Stomach smooth muscle (tissue), 2 donors: ENCODE measurements at regions not wholly inside any gene's neighbourhood (a gene's known extent, or its start where the extent isn't known, plus 50 kb on each side); places are given as distances from the start of the nearest gene placed in this dataset.

Experiments
- H3K27ac ChIP-seq: one replicate; pipeline ENCODE4 v1.7.0; 2013; ENCODE audit warnings: mild to moderate bottlenecking, low read length, inconsistent platforms
- H3K27me3 ChIP-seq, 2 donors: one replicate each; pipeline ENCODE4 v1.7.0; 2013; ENCODE audit warnings: low read length in 2 of 2; ENCODE audit not compliant: insufficient read depth in 2 of 2, control insufficient read depth in 1 of 2
- H3K36me3 ChIP-seq, 2 donors: one replicate each; pipeline ENCODE4 v1.7.0; 2013; ENCODE audit warnings: low read length in 2 of 2; ENCODE audit not compliant: control insufficient read depth in 2 of 2, insufficient read depth in 2 of 2
- H3K4me1 ChIP-seq: one replicate; pipeline ENCODE4 v1.7.0; 2013; ENCODE audit warnings: low read length; ENCODE audit not compliant: control insufficient read depth, insufficient read depth
- H3K4me3 ChIP-seq, 2 donors: one replicate each; pipeline ENCODE4 v1.7.0; 2013; ENCODE audit warnings: low read length in 2 of 2
- H3K9ac ChIP-seq, 2 donors: one replicate each; pipeline ENCODE4 v1.7.0; 2013; ENCODE audit warnings: low read length in 2 of 2, mild to moderate bottlenecking in 1 of 2
- H3K9me3 ChIP-seq, 2 donors: one replicate each; pipeline ENCODE4 v1.7.0; 2013; ENCODE audit warnings: low read length in 2 of 2; ENCODE audit not compliant: control insufficient read depth in 2 of 2
- donor health status: healthy.
- donor health status: Pancreatic carcinoma.

DNA sequence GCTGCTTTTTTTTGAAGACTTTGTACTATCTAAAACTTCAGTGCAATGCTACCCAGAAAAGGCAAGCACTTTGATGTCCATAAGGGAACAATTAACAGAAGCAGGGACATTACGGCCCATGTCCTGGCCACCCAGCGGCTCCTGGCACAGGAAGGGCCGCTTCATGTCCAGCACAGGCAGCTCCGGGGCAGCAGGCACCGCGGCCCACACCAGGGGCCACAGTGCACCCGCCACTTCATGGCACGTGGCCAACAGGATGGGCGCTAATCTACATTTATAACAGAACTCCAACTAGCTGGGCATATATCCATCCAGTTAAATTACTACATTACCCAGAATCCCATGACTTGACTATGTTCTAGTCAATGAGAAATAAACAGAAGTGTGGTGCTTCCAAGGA lies 198.2 kb upstream of the ID4 start:
- no peak overlapping the region for H3K9ac ChIP-seq
- H3K27ac ChIP-seq, result no peak overlapping the region
- no peaks in the 10 kb centered on the region for H3K27me3 ChIP-seq
- no peaks in the 10 kb centered on the region for H3K4me1 ChIP-seq
- H3K36me3 ChIP-seq, result no peaks in the 10 kb centered on the region
- no peak overlapping the region for H3K4me3 ChIP-seq
- no peaks in the 10 kb centered on the region for H3K9me3 ChIP-seq

DNA sequence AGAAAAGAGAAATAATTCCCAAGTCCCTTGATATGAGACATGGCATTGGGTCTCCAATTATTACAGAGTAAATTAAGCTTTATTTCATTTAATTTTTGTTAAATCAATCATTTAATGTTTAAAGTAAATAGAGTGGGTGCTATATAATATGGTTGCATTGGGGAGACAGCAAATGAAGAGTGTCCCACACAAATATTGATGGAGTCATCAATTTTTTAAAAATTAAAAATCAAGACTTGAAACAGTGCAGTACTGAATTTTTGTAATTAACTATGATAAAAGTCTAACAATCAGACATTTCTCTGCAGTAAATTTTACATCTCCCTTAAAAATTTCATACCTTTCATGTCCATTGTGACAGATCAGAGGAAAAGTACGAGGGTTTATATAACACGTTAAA lies 193.9 kb upstream of the ID4 start:
- H3K4me3 ChIP-seq, result no peak overlapping the region
- H3K9ac ChIP-seq, result no peak overlapping the region
- no peaks in the 10 kb centered on the region for H3K36me3 ChIP-seq
- no peaks in the 10 kb centered on the region for H3K4me1 ChIP-seq
- H3K27ac ChIP-seq, result no peak overlapping the region
- no peaks in the 10 kb centered on the region for H3K27me3 ChIP-seq
- H3K9me3 ChIP-seq, result no peaks in the 10 kb centered on the region

DNA sequence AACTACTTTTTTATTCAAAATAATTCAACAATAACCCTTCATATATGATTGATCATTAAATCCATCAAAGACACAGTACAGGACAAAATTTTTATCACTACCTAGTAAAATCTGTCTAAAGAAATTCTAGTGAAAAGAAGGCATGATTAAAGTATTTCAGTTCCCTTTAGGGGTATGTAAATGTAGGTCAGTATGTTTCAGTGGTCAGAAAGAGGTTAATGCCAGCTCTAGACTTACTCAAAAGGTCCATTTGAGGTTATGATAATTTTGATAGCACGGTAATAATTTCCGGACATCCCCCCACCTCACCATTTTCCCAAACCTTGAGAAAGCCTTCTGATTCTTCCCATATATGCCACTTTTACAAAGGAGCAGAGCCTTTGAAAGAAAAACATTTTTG lies 193.5 kb upstream of the ID4 start:
- Histone ChIP-seq H3K9ac (no peak overlapping the region), H3K27me3 (no peaks in the 10 kb centered on the region), H3K4me3 (no peak overlapping the region), H3K36me3 (no peaks in the 10 kb centered on the region), H3K27ac (no peak overlapping the region), H3K9me3 (no peaks in the 10 kb centered on the region), H3K4me1 (no peaks in the 10 kb centered on the region)

DNA sequence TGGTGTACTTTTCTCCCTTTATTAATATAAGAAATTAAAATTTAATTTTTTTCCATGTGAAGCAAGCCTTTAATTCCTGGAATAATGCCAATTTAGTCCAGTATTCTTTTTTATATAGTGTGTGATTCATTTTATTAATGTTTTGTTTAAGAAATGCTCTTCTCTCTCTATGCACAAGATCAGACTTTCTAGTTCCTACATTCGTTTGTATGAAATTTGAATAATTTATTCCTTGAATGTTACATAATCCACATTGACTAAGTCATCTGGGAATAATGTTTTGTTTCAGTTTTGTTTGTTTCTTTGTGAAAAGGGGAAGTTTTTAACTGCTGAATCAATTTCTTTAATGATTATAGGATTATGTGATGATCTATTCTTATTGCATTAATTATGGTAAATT lies 181.4 kb upstream of the ID4 start:
- Histone ChIP-seq H3K36me3 (no peaks in the 10 kb centered on the region), H3K9me3 (no peaks in the 10 kb centered on the region), H3K4me1 (no peaks in the 10 kb centered on the region), H3K27me3 (no peaks in the 10 kb centered on the region), H3K27ac (no peak overlapping the region), H3K4me3 (no peak overlapping the region), H3K9ac (no peak overlapping the region)

DNA sequence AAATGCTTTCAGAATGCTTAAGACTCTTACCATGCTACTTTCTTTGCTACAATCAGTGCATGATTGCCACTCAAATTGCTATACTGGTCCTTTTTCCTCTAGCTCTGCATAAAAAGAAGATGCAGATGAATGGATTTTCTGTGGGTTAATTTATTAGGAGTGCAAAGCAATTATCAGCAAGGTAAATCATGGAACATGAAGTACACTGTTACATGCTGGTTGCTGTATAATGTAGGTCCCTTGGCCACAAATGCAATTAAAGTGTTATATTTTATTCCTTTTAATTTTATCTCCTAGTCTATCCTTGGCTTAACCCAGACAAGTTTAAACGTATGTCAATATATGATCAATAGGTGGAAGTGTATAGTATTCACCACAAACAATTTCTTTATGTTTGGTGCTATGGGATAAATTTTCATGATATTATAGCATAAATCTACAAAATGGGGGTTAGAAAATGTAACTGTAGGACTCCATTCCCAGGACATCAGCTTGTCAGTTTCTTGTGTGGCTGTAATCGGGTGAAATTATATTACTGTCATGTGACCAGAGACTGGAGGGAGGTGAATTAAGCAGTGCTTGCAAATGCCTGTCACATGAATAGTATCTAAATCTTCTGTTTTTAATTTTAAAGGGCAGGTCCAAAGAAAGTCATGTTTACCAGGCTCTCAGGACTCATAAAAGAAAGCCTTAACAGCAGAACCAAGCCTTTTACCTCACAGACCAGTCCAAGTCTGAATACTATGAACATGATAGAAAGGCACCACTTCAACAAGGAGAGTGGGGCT lies 176.9 kb upstream of the ID4 start:
- H3K9ac ChIP-seq, result no peak overlapping the region
- no peaks in the 10 kb centered on the region for H3K36me3 ChIP-seq
- no peak overlapping the region for H3K27ac ChIP-seq
- no peaks in the 10 kb centered on the region for H3K4me1 ChIP-seq
- no peaks in the 10 kb centered on the region for H3K27me3 ChIP-seq
- no peaks in the 10 kb centered on the region for H3K9me3 ChIP-seq
- no peak overlapping the region for H3K4me3 ChIP-seq

DNA sequence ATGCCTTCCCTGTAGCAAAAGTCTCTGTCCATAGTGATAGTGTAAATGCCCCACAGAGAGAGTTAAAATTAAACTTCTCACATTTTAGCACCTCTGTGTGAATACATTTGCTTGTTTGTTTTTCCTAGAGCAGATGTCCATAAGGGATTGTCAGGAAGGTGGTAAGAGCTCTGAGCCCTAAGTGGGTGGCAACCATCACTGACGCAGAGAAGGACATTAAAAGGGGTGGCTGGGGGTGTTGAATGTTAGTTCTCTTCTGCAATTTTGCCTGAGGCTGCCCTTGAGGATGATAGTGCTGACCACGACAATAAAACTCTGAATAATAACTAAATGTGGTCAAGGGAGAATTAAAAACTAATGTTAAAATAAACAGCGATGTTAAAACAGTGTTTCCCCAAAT lies 174.3 kb upstream of the ID4 start:
- Histone ChIP-seq H3K27ac (no peak overlapping the region), H3K9me3 (no peaks in the 10 kb centered on the region), H3K36me3 (no peaks in the 10 kb centered on the region), H3K9ac (no peak overlapping the region), H3K4me1 (no peaks in the 10 kb centered on the region), H3K4me3 (no peak overlapping the region), H3K27me3 (no peaks in the 10 kb centered on the region)

DNA sequence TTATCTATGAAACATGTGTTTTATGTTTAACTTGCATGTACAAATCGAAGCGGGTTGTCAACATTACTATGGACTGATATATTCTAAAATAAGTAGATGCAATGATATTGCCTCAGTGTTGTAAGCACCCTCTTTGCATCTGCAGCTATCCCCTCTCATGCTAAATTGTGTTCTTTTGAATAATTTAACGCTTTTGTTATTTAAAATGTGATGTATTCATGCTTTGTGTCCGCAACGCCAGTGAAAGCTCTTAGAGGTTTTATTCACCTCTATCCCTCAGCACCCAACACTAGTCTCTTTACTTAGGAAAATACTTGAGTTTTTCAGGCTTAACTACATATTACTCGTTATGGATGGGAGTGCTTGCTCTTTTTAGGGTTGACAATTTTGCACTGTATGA lies 173.7 kb upstream of the ID4 start:
- Histone ChIP-seq H3K27me3 (no peaks in the 10 kb centered on the region), H3K9me3 (no peaks in the 10 kb centered on the region), H3K4me1 (no peaks in the 10 kb centered on the region), H3K4me3 (no peak overlapping the region), H3K36me3 (no peaks in the 10 kb centered on the region), H3K9ac (no peak overlapping the region), H3K27ac (no peak overlapping the region)

DNA sequence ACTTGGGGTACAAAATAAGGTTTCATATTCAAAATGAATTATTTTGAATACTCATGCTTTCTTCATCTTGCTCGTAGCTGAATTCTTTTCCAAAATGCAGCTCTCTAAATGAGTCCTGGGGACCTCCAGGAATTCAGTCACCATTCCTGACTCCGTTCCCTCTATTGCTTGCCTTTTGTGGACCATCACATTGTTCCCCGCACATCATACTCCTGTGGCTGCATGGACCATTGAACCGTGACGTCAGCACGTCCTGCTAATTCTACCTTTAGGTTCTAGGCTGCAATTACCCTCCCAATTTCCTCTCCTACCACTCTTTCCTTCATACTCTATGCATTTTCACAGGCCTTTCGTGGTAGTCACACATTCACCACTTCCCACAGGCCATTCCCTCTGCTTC lies 173.1 kb upstream of the ID4 start:
- Histone ChIP-seq H3K4me3 (no peak overlapping the region), H3K27ac (no peak overlapping the region), H3K9ac (no peak overlapping the region), H3K4me1 (no peaks in the 10 kb centered on the region), H3K9me3 (no peaks in the 10 kb centered on the region), H3K27me3 (no peaks in the 10 kb centered on the region), H3K36me3 (no peaks in the 10 kb centered on the region)

DNA sequence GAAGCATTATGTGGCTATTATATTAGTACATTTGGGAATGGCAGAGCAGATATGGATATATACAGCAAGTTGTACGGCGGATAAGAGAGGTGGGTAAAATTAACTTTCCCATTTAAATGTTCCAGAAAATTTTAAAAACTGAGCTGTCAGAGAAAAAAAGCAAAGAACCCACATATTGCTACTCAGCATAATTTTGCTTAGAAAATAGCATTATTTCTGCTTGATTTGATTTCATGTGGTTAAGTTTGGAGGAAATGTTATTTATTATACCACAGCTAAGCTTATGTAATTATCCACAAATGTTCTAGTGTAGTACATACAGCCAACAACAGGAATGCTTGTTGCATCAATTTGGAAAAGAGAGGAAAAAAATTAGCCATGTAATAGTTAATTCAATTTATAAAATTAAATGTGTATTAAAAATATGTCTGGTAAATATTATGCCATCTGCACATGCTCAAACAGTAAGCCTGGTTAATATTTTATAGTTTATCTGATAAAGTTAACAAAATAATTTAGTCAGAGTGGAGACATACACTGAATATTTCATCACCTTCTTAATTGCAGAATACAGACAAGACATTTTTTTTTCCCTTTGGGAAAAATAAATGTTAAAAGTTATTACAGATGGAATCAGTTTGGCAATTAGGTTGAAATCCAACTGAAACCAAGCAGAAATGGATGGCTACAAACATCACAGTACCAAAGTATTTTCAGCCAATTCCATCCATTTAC lies 172.1 kb upstream of the ID4 start:
- H3K27me3 ChIP-seq, result no peaks in the 10 kb centered on the region
- H3K9me3 ChIP-seq, result no peaks in the 10 kb centered on the region
- no peaks in the 10 kb centered on the region for H3K36me3 ChIP-seq
- no peak overlapping the region for H3K4me3 ChIP-seq
- H3K4me1 ChIP-seq, result peaks cover 3% of the 10 kb centered on the region
- H3K9ac ChIP-seq, result no peak overlapping the region
- H3K27ac ChIP-seq, result no peak overlapping the region

DNA sequence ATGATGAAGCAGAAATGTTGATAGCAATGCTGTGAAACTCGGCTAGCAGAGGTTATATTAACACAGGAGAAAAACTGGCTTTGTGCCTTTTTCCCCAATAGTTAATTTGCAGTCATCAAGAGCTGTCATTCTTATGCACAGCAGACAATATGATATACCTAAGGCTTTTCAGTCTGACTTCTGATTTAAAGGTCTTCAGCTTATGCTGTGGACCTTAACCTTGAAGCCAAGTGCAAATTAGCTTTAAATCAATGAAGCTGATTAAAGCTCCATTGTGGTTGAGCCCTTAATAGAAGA lies 171.6 kb upstream of the ID4 start:
- no peaks in the 10 kb centered on the region for H3K27me3 ChIP-seq
- H3K36me3 ChIP-seq, result no peaks in the 10 kb centered on the region
- no peak overlapping the region for H3K9ac ChIP-seq
- no peaks in the 10 kb centered on the region for H3K9me3 ChIP-seq
- peaks cover 3% of the 10 kb centered on the region for H3K4me1 ChIP-seq
- H3K27ac ChIP-seq, result no peak overlapping the region
- no peak overlapping the region for H3K4me3 ChIP-seq

DNA sequence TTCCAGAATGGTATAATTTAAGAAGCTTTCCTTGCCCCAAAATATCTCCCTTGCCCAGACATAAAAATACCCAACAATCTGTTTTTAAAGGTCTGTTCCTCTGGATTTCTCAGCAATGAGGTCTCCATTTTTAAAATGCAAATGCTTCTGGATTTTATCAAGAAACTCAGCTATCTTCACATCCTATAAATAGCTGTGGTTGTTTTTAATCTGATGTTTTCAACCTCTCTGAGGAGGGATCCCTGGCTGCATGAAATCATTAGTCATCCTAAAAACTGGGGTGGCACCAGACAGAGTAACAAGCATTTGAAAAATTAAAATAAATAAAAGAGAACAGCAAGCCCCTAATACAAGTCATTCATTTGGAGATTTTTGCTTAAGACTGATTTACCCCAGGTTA lies 168.5 kb upstream of the ID4 start:
- H3K27ac ChIP-seq, result no peak overlapping the region
- no peak overlapping the region for H3K9ac ChIP-seq
- no peak overlapping the region for H3K4me3 ChIP-seq
- no peaks in the 10 kb centered on the region for H3K27me3 ChIP-seq
- no peaks in the 10 kb centered on the region for H3K36me3 ChIP-seq
- H3K9me3 ChIP-seq, result no peaks in the 10 kb centered on the region
- H3K4me1 ChIP-seq, result peaks cover 3% of the 10 kb centered on the region
